H9 (cell line): ENCODE measurements at regions not wholly inside any gene's neighbourhood (a gene's known extent, or its start where the extent isn't known, plus 50 kb on each side); places are given as distances from the start of the nearest gene placed in this dataset.

ENCODE experiments used
- DNase-seq: peaks from one replicate; pipeline ENCODE4 v3.0.0-alpha.2; 2017
- H2AFZ ChIP-seq: one replicate; pipeline ENCODE4 v1.6.1; 2013; ENCODE audit warnings: mild to moderate bottlenecking, low read length, control low read depth, moderate library complexity
- H2AK5ac ChIP-seq: 2 replicates; pipeline ENCODE4 v1.6.1; 2013; ENCODE audit warnings: low read length, control low read depth, mixed read lengths; ENCODE audit not compliant: insufficient read length
- H2BK120ac ChIP-seq: one replicate; pipeline ENCODE4 v1.6.1; 2013; ENCODE audit warnings: low read depth, mild to moderate bottlenecking, low read length, control low read depth, inconsistent platforms; ENCODE audit not compliant: poor library complexity, severe bottlenecking
- H2BK12ac ChIP-seq: 2 replicates; pipeline ENCODE4 v1.6.1; 2013; ENCODE audit warnings: low read length, control low read depth, mixed read lengths, low read depth; ENCODE audit not compliant: insufficient read length
- H2BK15ac ChIP-seq: 2 replicates; pipeline ENCODE4 v1.6.1; 2013; ENCODE audit warnings: low read depth, low read length, control low read depth
- H2BK20ac ChIP-seq: one replicate; pipeline ENCODE4 v1.6.1; 2013; ENCODE audit warnings: low read depth, mild to moderate bottlenecking, low read length, control low read depth, inconsistent platforms; ENCODE audit not compliant: poor library complexity, severe bottlenecking
- H2BK5ac ChIP-seq: 2 replicates; pipeline ENCODE4 v1.6.1; 2013; ENCODE audit warnings: low read length, control low read depth, mixed read lengths; ENCODE audit not compliant: insufficient read length
- H3K14ac ChIP-seq: 2 replicates; pipeline ENCODE4 v1.6.1; 2013; ENCODE audit warnings: low read length, control low read depth; ENCODE audit not compliant: insufficient read depth
- H3K18ac ChIP-seq: 2 replicates; pipeline ENCODE4 v1.6.1; 2013; ENCODE audit warnings: low read depth, mild to moderate bottlenecking, mixed read lengths, low read length, control low read depth; ENCODE audit not compliant: insufficient read length
- H3K23ac ChIP-seq: 2 replicates; pipeline ENCODE4 v1.6.1; 2013; ENCODE audit warnings: low read length, control low read depth, mixed read lengths, low read depth; ENCODE audit not compliant: insufficient read length
- H3K23me2 ChIP-seq: 2 replicates; pipeline ENCODE4 v1.6.1; 2013; ENCODE audit warnings: low read depth, mild to moderate bottlenecking, mixed read lengths, low read length, control low read depth; ENCODE audit not compliant: insufficient read length, poor library complexity, severe bottlenecking
- H3K27ac ChIP-seq: 2 replicates; pipeline ENCODE4 v1.5.1; 2013; ENCODE audit warnings: low read length, control low read depth, mixed read lengths, low read depth; ENCODE audit not compliant: insufficient read length
- H3K27me3 ChIP-seq: 2 replicates; pipeline ENCODE4 v1.6.1; 2013; ENCODE audit warnings: low read length, control low read depth, inconsistent platforms; ENCODE audit not compliant: insufficient read depth
- H3K4ac ChIP-seq: 2 replicates; pipeline ENCODE4 v1.6.1; 2013; ENCODE audit warnings: low read depth, mild to moderate bottlenecking, control low read depth, inconsistent platforms, low read length, moderate library complexity
- H3K4me1 ChIP-seq: 2 replicates; pipeline ENCODE4 v1.6.1; 2013; ENCODE audit warnings: low read length, control low read depth, inconsistent platforms; ENCODE audit not compliant: insufficient read depth
- H3K4me2 ChIP-seq: 2 replicates; pipeline ENCODE4 v1.6.1; 2013; ENCODE audit warnings: low read length, control low read depth, mixed read lengths; ENCODE audit not compliant: insufficient read length, insufficient read depth
- H3K56ac ChIP-seq: 2 replicates; pipeline ENCODE4 v1.6.1; 2013; ENCODE audit warnings: low read depth, mild to moderate bottlenecking, mixed read lengths, low read length, control low read depth; ENCODE audit not compliant: insufficient read length
- H3K79me1 ChIP-seq: 2 replicates; pipeline ENCODE4 v1.6.1; 2013; ENCODE audit warnings: low read depth, mild to moderate bottlenecking, moderate library complexity, low read length, control low read depth, inconsistent platforms; ENCODE audit not compliant: insufficient read depth, poor library complexity, severe bottlenecking
- H3K79me2 ChIP-seq: 2 replicates; pipeline ENCODE4 v1.6.1; 2013; ENCODE audit warnings: low read length, control low read depth, inconsistent platforms; ENCODE audit not compliant: insufficient read depth
- H3K9ac ChIP-seq: 2 replicates; pipeline ENCODE4 v1.6.1; 2013; ENCODE audit warnings: low read length, control low read depth, mixed read lengths; ENCODE audit not compliant: insufficient read length; ENCODE audit errors: extremely low read depth
- H3K9me3 ChIP-seq: one replicate; pipeline ENCODE4 v1.6.1; 2013; ENCODE audit warnings: low read depth, low read length, inconsistent platforms; ENCODE audit not compliant: control insufficient read depth
- H3T11ph ChIP-seq: one replicate; pipeline ENCODE4 v1.6.1; 2013; ENCODE audit warnings: mild to moderate bottlenecking, low read length, control low read depth, inconsistent platforms
- H4K20me1 ChIP-seq: one replicate; pipeline ENCODE4 v1.6.1; 2013; ENCODE audit not compliant: control insufficient read depth, insufficient read length, insufficient read depth
- H4K5ac ChIP-seq: 2 replicates; pipeline ENCODE4 v1.6.1; 2013; ENCODE audit warnings: low read depth, mild to moderate bottlenecking, mixed read lengths, low read length, control low read depth; ENCODE audit not compliant: insufficient read length
- H4K8ac ChIP-seq: replicated peaks from 2 replicates; pipeline ENCODE4 v1.6.1; 2013; ENCODE audit warnings: low read length, control low read depth, mixed read lengths, low read depth; ENCODE audit not compliant: insufficient read length
- H4K91ac ChIP-seq: 2 replicates; pipeline ENCODE4 v1.6.1; 2013; ENCODE audit warnings: low read depth, mild to moderate bottlenecking, moderate library complexity, mixed read lengths, low read length, control low read depth; ENCODE audit not compliant: insufficient read length
- H3K27ac Mint-ChIP-seq, 3 experiments: 2 replicates in 2 of 3; 3 replicates in 1 of 3; pipeline ENCODE4 v1.8.0; 2020 to 2021; ENCODE audit warnings: mixed read lengths in 3 of 3, mild to moderate bottlenecking in 1 of 3, moderate library complexity in 1 of 3
- H3K27me3 Mint-ChIP-seq: 2 replicates; pipeline ENCODE4 v1.8.0; 2021; ENCODE audit warnings: low read depth, mild to moderate bottlenecking, moderate library complexity, mixed read lengths
- H3K36me3 Mint-ChIP-seq, 3 experiments: 2 replicates in 2 of 3; 3 replicates in 1 of 3; pipeline ENCODE4 v1.8.0; 2020 to 2021; ENCODE audit warnings: low read depth in 3 of 3, mixed read lengths in 3 of 3; ENCODE audit not compliant: insufficient read depth in 1 of 3
- H3K4me1 Mint-ChIP-seq, 2 experiments: 2 replicates each; pipeline ENCODE4 v1.8.0; 2020; ENCODE audit warnings: mixed read lengths in 2 of 2
- H3K4me3 Mint-ChIP-seq, 2 experiments: 2 replicates in 1 of 2; 3 replicates in 1 of 2; pipeline ENCODE4 v1.8.0; 2020 to 2021; ENCODE audit warnings: mild to moderate bottlenecking in 2 of 2, mixed read lengths in 2 of 2, moderate library complexity in 1 of 2
- H3K9me3 Mint-ChIP-seq, 2 experiments: 2 replicates in 1 of 2; 3 replicates in 1 of 2; pipeline ENCODE4 v1.8.0; 2020; ENCODE audit warnings: mild to moderate bottlenecking in 2 of 2, mixed read lengths in 2 of 2, moderate library complexity in 1 of 2
- WGBS: extraction: QIAGEN DNeasy Blood & Tissue Kit; methylation state at CpG from one replicate; pipeline ENCODE4 v1.1.7; 2013; ENCODE audit warnings: missing lambda C conversion rate, low lambda C conversion rate, mixed read lengths; ENCODE audit not compliant: insufficient read length; ENCODE audit errors: extremely low coverage; 5-methylcytosine and 5-hydroxymethylcytosine counted together
- TF ChIP-seq, protein P1 (sequence below): fragments of 200-600 bp; sonication (generic); conservative IDR thresholded peaks from 3 replicates; pipeline ENCODE4 v1.8.0; 2021; ENCODE audit warnings: antibody characterized with exemption, mild to moderate bottlenecking

DNA sequence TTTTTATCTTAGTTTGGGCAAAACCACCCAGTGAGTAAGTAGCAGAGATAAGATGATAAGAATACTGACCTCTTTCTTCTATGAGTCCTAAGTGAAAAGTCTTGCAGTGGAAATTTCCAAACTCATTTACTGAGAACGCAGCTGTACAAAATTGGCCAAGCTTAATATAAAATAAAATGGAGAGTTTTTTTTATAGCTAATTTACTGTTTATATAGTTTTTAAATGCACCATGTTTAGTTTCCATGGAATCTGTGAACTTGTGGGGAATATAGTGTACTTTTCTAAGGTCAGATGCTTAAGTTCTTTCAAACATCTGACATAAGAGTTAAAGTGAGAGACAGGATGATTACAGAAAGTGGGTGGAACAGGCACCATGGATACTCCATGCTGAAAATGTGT lies 833.5 kb downstream of the ADGRL2 start:
- Histone ChIP-seq H4K5ac (no peak overlapping the region), H2AK5ac (no peak overlapping the region), H3K18ac (no peak overlapping the region), H2AFZ (no peak overlapping the region), H3K23me2 (no peaks in the 10 kb centered on the region), H4K8ac (no peak overlapping the region), H3K4me1 (no peaks in the 10 kb centered on the region), H2BK15ac (no peak overlapping the region), H3K27ac (no peak overlapping the region), H3K9me3 (no peaks in the 10 kb centered on the region), H2BK12ac (no peak overlapping the region), H3K4ac (no peak overlapping the region), H2BK20ac (no peak overlapping the region), H3K4me2 (no peak overlapping the region), H3K23ac (no peak overlapping the region), H3K27me3 (no peaks in the 10 kb centered on the region), H3K14ac (no peak overlapping the region), H3K9ac (no peak overlapping the region), H3K56ac (no peak overlapping the region), H3K79me2 (no peaks in the 10 kb centered on the region), H3K79me1 (no peaks in the 10 kb centered on the region), H2BK120ac (no peak overlapping the region), H4K20me1 (no peaks in the 10 kb centered on the region), H3T11ph (no peak overlapping the region), H2BK5ac (no peak overlapping the region), H4K91ac (no peak overlapping the region)
- peaks cover 0 to 2% (median 0%) of the 10 kb centered on the region in 3 experiments; a peak in 2 of 7 replicates for H3K36me3 Mint-ChIP-seq
- peaks cover 5 to 7% of the 10 kb centered on the region in 2 experiments for H3K4me1 Mint-ChIP-seq
- no peak overlapping the region for H3K4me3 Mint-ChIP-seq
- no peak for DNase-seq
- TF ChIP-seq, protein P1, sequence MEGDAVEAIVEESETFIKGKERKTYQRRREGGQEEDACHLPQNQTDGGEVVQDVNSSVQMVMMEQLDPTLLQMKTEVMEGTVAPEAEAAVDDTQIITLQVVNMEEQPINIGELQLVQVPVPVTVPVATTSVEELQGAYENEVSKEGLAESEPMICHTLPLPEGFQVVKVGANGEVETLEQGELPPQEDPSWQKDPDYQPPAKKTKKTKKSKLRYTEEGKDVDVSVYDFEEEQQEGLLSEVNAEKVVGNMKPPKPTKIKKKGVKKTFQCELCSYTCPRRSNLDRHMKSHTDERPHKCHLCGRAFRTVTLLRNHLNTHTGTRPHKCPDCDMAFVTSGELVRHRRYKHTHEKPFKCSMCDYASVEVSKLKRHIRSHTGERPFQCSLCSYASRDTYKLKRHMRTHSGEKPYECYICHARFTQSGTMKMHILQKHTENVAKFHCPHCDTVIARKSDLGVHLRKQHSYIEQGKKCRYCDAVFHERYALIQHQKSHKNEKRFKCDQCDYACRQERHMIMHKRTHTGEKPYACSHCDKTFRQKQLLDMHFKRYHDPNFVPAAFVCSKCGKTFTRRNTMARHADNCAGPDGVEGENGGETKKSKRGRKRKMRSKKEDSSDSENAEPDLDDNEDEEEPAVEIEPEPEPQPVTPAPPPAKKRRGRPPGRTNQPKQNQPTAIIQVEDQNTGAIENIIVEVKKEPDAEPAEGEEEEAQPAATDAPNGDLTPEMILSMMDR: no peak
- H3K27me3 Mint-ChIP-seq: no peaks in the 10 kb centered on the region
- H3K27ac Mint-ChIP-seq: no peak overlapping the region
- no peaks in the 10 kb centered on the region; a peak in 1 of 5 replicates for H3K9me3 Mint-ChIP-seq
- no CpG with 5 or more reads among the region's 1 CpG for WGBS
